B cell (primary cell): ENCODE measurements at regions not wholly inside any gene's neighbourhood (a gene's known extent, or its start where the extent isn't known, plus 50 kb on each side); places are given as distances from the start of the nearest gene placed in this dataset.

Experiments used
- ATAC-seq: fragments of 200-7000 bp; cut with Tn5 transposase; one replicate; pipeline ENCODE4 v1.10.0; 2021; ENCODE audit warnings: low read depth, mild to moderate bottlenecking, moderate number of reproducible peaks, moderate library complexity
- CTCF ChIA-PET: fragments of 350-600 bp; sonication (Branson Sonifier 250); formaldehyde crosslinking; loops from one replicate; lab custom pipeline; 2021; ENCODE audit warnings: antibody characterized with exemption, inconsistent platforms; lab: Charles Lee
- POLR2A ChIA-PET: fragments of 350-600 bp; sonication (Branson Sonifier 250); formaldehyde crosslinking; loops from one replicate; lab custom pipeline; 2021; ENCODE audit warnings: antibody characterized with exemption; lab: Charles Lee
- DNase-seq: peaks from one replicate; pipeline ENCODE4 v3.0.0; 2013
- H2AFZ ChIP-seq: 2 replicates; pipeline ENCODE4 v1.6.1; 2012; ENCODE audit warnings: mild to moderate bottlenecking, low read depth, low read length; ENCODE audit not compliant: insufficient read depth, poor library complexity, severe bottlenecking
- H3K27ac ChIP-seq, 2 donors: 1 replicate in 1 of 2; 2 replicates in 1 of 2; pipeline ENCODE4 v1.5.1; 2012 to 2013; ENCODE audit warnings: low read length in 2 of 2, mild to moderate bottlenecking in 2 of 2, moderate library complexity in 1 of 2
- H3K27me3 ChIP-seq, 4 experiments: fragments of 200-600 bp in 1 of 4; sonication (generic) in 1 of 4; replicated peaks in 1 of 4; 1 replicate in 2 of 4; 2 replicates in 2 of 4; pipeline versions ENCODE4 v1.6.1 to v1.7.0; 2013 to 2016; ENCODE audit warnings: low read length in 3 of 4, mild to moderate bottlenecking in 2 of 4, mixed read lengths in 1 of 4, moderate library complexity in 1 of 4; ENCODE audit not compliant: insufficient read depth in 4 of 4, control insufficient read depth in 3 of 4; ENCODE audit errors: control extremely low read depth in 1 of 4
- H3K36me3 ChIP-seq, 2 experiments: replicated peaks in 1 of 2; 1 replicate in 1 of 2; 2 replicates in 1 of 2; pipeline versions ENCODE4 v1.6.1 to v1.7.1; 2013; ENCODE audit warnings: low read length in 1 of 2; ENCODE audit not compliant: insufficient read depth in 2 of 2, control insufficient read depth in 1 of 2; ENCODE audit errors: control extremely low read depth in 1 of 2, extremely low read depth in 1 of 2
- H3K4me1 ChIP-seq, 2 donors: fragments of 200-600 bp in 1 of 2; sonication (generic) in 1 of 2; 1 replicate in 1 of 2; 2 replicates in 1 of 2; pipeline versions ENCODE4 v1.5.1 to v1.6.1; 2013 to 2017; ENCODE audit warnings: low read length in 2 of 2; ENCODE audit not compliant: control insufficient read depth in 2 of 2, insufficient read depth in 2 of 2
- H3K4me2 ChIP-seq: replicated peaks from 2 replicates; pipeline ENCODE3; 2012; ENCODE audit warnings: mild to moderate bottlenecking, low read depth, low read length; ENCODE audit not compliant: poor library complexity, severe bottlenecking
- H3K4me3 ChIP-seq, 5 experiments: fragments of 200-600 bp in 1 of 5; sonication (generic) in 1 of 5; 1 replicate in 3 of 5; 2 replicates in 2 of 5; pipeline versions ENCODE4 v1.5.1 to v1.7.0; 2011 to 2016; ENCODE audit warnings: low read length in 4 of 5, mild to moderate bottlenecking in 4 of 5, low read depth in 2 of 5, control low read depth in 1 of 5, moderate library complexity in 1 of 5; ENCODE audit not compliant: insufficient read depth in 1 of 5; ENCODE audit errors: control extremely low read depth in 1 of 5, extremely low read depth in 1 of 5
- H3K79me2 ChIP-seq: fragments of 200-600 bp; sonication (generic); one replicate; pipeline ENCODE4 v1.6.0; 2016; ENCODE audit warnings: low read length; ENCODE audit not compliant: control insufficient read depth, insufficient read depth
- H3K9ac ChIP-seq: fragments of 200-600 bp; sonication (generic); 2 replicates; pipeline ENCODE4 v1.6.1; 2017; ENCODE audit warnings: mild to moderate bottlenecking, low read length, moderate library complexity
- H3K9me3 ChIP-seq, 3 donors: one replicate each; pipeline versions ENCODE4 v1.6.1 to v1.7.1; 2013; ENCODE audit warnings: low read length in 2 of 3; ENCODE audit not compliant: control insufficient read depth in 2 of 3, insufficient read depth in 1 of 3; ENCODE audit errors: control extremely low read depth in 1 of 3
- H4K20me1 ChIP-seq: 2 replicates; pipeline ENCODE4 v1.6.0; 2012; ENCODE audit warnings: mild to moderate bottlenecking, low read length; ENCODE audit not compliant: insufficient read depth, control insufficient read depth, poor library complexity, severe bottlenecking
- H3K27ac Mint-ChIP-seq: one replicate; pipeline ENCODE4 v1.8.0; 2021; ENCODE audit warnings: mixed read lengths
- H3K27me3 Mint-ChIP-seq: one replicate; pipeline ENCODE4 v1.8.0; 2021; ENCODE audit warnings: mixed read lengths
- H3K4me1 Mint-ChIP-seq: one replicate; pipeline ENCODE4 v1.8.0; 2021; ENCODE audit warnings: mixed read lengths
- H3K4me3 Mint-ChIP-seq: one replicate; pipeline ENCODE4 v1.8.0; 2021; ENCODE audit warnings: mixed read lengths
- H3K9me3 Mint-ChIP-seq: one replicate; pipeline ENCODE4 v1.8.0; 2022; ENCODE audit warnings: mixed read lengths; ENCODE audit not compliant: insufficient read depth
- CTCF ChIP-seq: fragments of 200-600 bp; IDR thresholded peaks from one replicate; pipeline ENCODE4 v1.8.0; 2022; ENCODE audit warnings: antibody characterized with exemption, mild to moderate bottlenecking
- EZH2 ChIP-seq: IDR thresholded peaks from 2 replicates; pipeline ENCODE4 v1.6.1; 2012; ENCODE audit warnings: borderline replicate concordance, low read depth, mild to moderate bottlenecking, moderate library complexity, low read length; ENCODE audit not compliant: insufficient read depth, poor library complexity, severe bottlenecking
- WGBS: methylation state at CpG from one replicate; pipeline ENCODE4 v1.1.5; 2013; ENCODE audit warnings: missing lambda C conversion rate; ENCODE audit not compliant: insufficient coverage; 5-methylcytosine and 5-hydroxymethylcytosine counted together
- intact Hi-C: fragments of 100-400 bp; cut with micrococcal nuclease; formaldehyde crosslinking; loops from one replicate; pipeline ENCODE4 v1.10.0; 2022

GRCh38 chr7:38086857-38087256 lies 91.2 kb upstream of the STARD3NL start:
- TF ChIP-seq CTCF (no peak), EZH2 (no peak)
- intact Hi-C loops = no loop called here
- Mint-ChIP-seq H3K4me1 (no peaks in the 10 kb centered on the region), H3K9me3 (peaks cover 3% of the 10 kb centered on the region), H3K27ac (no peak overlapping the region), H3K4me3 (no peak overlapping the region), H3K27me3 (peaks cover 2% of the 10 kb centered on the region)
- no peaks in the 10 kb centered on the region for H3K4me1 ChIP-seq
- no peak for DNase-seq
- CTCF ChIA-PET = no interaction called here
- POLR2A ChIA-PET = no interaction called here
- H2AFZ ChIP-seq = no peak overlapping the region
- H4K20me1 ChIP-seq = no peaks in the 10 kb centered on the region
- H3K27me3 ChIP-seq = no peaks in the 10 kb centered on the region
- no peak overlapping the region for H3K4me2 ChIP-seq
- no peaks in the 10 kb centered on the region for H3K9me3 ChIP-seq
- H3K36me3 ChIP-seq = no peaks in the 10 kb centered on the region
- no peak for ATAC-seq
- no peaks in the 10 kb centered on the region for H3K79me2 ChIP-seq
- no peak overlapping the region for H3K9ac ChIP-seq
- no peak overlapping the region for H3K27ac ChIP-seq
- H3K4me3 ChIP-seq = no peak overlapping the region

GRCh38 chr7:38102507-38102906 lies 75.5 kb upstream of the STARD3NL start:
- Histone ChIP-seq H3K27ac (no peak overlapping the region), H3K9ac (no peak overlapping the region), H3K4me2 (no peak overlapping the region), H3K4me3 (no peak overlapping the region), H3K79me2 (no peaks in the 10 kb centered on the region), H3K4me1 (no peaks in the 10 kb centered on the region), H3K36me3 (no peaks in the 10 kb centered on the region), H2AFZ (no peak overlapping the region), H4K20me1 (no peaks in the 10 kb centered on the region), H3K9me3 (peaks cover 0 to 15% (median 10%) of the 10 kb centered on the region in 3 donors), H3K27me3 (peaks cover 0 to 3% (median 0%) of the 10 kb centered on the region in 4 experiments)
- ATAC-seq (no peak), DNase-seq (no peak)
- H3K27me3 Mint-ChIP-seq = peaks cover 27% of the 10 kb centered on the region
- intact Hi-C loops = no loop called here
- ChIA-PET POLR2A (no interaction called here), CTCF (interaction anchor here (1.2 to 1.9 kb wide), 3 partner anchors 113 to 272 kb away, joined by 4 to 19 read pairs (median 10); no protein-coding TSS in a partner anchor)
- H3K9me3 Mint-ChIP-seq = peaks cover 2% of the 10 kb centered on the region
- no peak overlapping the region for H3K4me3 Mint-ChIP-seq
- WGBS = no CpG with 5 or more reads among the region's 1 CpG
- TF ChIP-seq EZH2 = no peak
- no peak for TF ChIP-seq CTCF
- no peaks in the 10 kb centered on the region for H3K4me1 Mint-ChIP-seq
- no peak overlapping the region for H3K27ac Mint-ChIP-seq
